ENCODE measurements at regions not wholly inside any gene's neighbourhood (a gene's known extent, or its start where the extent isn't known, plus 50 kb on each side); places are given as distances from the start of the nearest gene placed in this dataset.

- TF ChIP-seq, protein P1, sequence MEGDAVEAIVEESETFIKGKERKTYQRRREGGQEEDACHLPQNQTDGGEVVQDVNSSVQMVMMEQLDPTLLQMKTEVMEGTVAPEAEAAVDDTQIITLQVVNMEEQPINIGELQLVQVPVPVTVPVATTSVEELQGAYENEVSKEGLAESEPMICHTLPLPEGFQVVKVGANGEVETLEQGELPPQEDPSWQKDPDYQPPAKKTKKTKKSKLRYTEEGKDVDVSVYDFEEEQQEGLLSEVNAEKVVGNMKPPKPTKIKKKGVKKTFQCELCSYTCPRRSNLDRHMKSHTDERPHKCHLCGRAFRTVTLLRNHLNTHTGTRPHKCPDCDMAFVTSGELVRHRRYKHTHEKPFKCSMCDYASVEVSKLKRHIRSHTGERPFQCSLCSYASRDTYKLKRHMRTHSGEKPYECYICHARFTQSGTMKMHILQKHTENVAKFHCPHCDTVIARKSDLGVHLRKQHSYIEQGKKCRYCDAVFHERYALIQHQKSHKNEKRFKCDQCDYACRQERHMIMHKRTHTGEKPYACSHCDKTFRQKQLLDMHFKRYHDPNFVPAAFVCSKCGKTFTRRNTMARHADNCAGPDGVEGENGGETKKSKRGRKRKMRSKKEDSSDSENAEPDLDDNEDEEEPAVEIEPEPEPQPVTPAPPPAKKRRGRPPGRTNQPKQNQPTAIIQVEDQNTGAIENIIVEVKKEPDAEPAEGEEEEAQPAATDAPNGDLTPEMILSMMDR (IDR thresholded peaks at IDR 0.05; ENCODE audit: unreplicated experiment), result no peak
- Mint-ChIP-seq H3K36me3 (ENCODE audit: insufficient read depth) (no peaks in the 10 kb centered on the region), H3K4me3 (ENCODE audit: low read depth) (no peak overlapping the region), H3K27ac (no peak overlapping the region), H3K27me3 (peaks cover 43% of the 10 kb centered on the region), H3K9me3 (ENCODE audit: low read depth) (no peaks in the 10 kb centered on the region), H3K4me1 (ENCODE audit: low read depth) (peaks cover 3% of the 10 kb centered on the region)
- no peak for DNase-seq (ENCODE audit: low spot score, unreplicated experiment)
These were observed 70.8 kb upstream of the CLDN14 start for GRCh38 chr21:36550761-36551160.

DNA sequence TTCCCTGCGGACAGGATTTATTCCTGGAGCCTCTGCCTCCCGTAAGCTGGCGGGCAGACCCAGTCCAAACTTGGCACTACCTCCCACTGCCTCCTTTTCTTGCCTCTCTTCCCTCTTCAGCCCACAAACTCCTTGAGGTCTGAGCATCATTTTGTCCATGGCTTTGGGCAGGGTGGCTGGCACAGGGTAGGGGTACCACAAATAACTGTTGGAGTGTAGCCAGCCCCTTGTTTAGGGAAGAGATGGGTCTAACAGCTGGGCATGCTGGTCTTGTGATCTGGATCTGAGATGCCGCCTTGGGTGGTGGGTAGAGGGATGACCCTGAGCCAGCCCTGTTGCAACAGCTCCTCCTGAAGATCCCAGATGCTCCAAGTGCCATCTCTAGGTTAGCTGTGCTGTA lies 71.4 kb upstream of the CLDN14 start:
- Mint-ChIP-seq H3K27ac (no peak overlapping the region), H3K27me3 (peaks cover 39% of the 10 kb centered on the region), H3K36me3 (ENCODE audit: insufficient read depth) (no peaks in the 10 kb centered on the region), H3K4me1 (ENCODE audit: low read depth) (peaks cover 2% of the 10 kb centered on the region), H3K9me3 (ENCODE audit: low read depth) (no peaks in the 10 kb centered on the region), H3K4me3 (ENCODE audit: low read depth) (no peak overlapping the region)
- TF ChIP-seq, protein P1 (IDR thresholded peaks at IDR 0.05; ENCODE audit: unreplicated experiment), result no peak
- DNase-seq (ENCODE audit: low spot score, unreplicated experiment), result no peak

DNA sequence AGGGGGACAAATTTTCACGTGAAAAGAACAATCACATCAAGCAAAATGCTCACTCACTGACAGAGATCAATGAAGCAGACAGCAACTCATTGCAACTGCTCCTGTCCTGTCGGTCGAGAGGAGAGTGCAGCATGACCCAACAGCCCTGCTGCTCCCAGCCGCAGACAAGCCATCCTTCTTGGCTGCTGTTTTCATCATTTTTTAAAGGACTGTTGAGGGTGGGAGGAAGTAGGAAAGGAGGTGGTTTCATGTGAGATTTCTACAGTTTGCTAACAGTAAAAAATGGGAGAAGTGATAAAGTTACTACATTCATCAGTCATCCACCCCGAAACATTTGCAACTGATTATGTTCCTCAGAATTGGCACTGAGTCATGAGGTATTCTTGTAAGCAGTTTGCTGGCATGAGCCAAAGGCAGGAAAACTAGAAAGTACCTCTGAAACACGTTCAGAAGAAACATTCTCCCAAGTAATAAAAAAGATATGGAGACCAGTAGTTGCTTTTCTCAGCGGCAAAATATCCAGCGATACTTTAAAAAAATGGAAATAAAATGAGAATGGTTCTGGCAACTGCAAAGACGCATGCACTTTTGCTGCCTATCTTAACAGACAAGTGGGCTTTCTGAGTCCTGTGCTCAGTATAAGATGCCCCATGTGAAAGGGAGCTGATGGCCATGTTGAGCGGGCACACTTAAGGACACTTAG lies 72.0 kb upstream of the CLDN14 start:
- no peak overlapping the region for H3K27ac Mint-ChIP-seq
- no peak for DNase-seq (ENCODE audit: low spot score, unreplicated experiment)

GRCh38 chr21:36552434-36552785 lies 72.5 kb upstream of the CLDN14 start:
- TF ChIP-seq, protein P1 (IDR thresholded peaks at IDR 0.05; ENCODE audit: unreplicated experiment), result no peak
- Mint-ChIP-seq H3K36me3 (ENCODE audit: insufficient read depth) (no peaks in the 10 kb centered on the region), H3K9me3 (ENCODE audit: low read depth) (peaks cover under 1% of the 10 kb centered on the region), H3K27me3 (peaks cover 30% of the 10 kb centered on the region), H3K27ac (no peak overlapping the region), H3K4me3 (ENCODE audit: low read depth) (no peak overlapping the region), H3K4me1 (ENCODE audit: low read depth) (no peaks in the 10 kb centered on the region)
- DNase-seq (ENCODE audit: low spot score, unreplicated experiment), result no peak

More for the DNA sequence above, 72.0 kb upstream of the CLDN14 start:
- Mint-ChIP-seq H3K4me3 (ENCODE audit: low read depth) (no peak overlapping the region), H3K36me3 (ENCODE audit: insufficient read depth) (no peaks in the 10 kb centered on the region), H3K27me3 (peaks cover 35% of the 10 kb centered on the region), H3K9me3 (ENCODE audit: low read depth) (no peaks in the 10 kb centered on the region), H3K4me1 (ENCODE audit: low read depth) (no peaks in the 10 kb centered on the region)
- TF ChIP-seq, protein P1 (IDR thresholded peaks at IDR 0.05; ENCODE audit: unreplicated experiment), result no peak

- no peak for DNase-seq (ENCODE audit: low spot score, unreplicated experiment)
- Mint-ChIP-seq H3K27ac (no peak overlapping the region), H3K4me1 (ENCODE audit: low read depth) (no peaks in the 10 kb centered on the region), H3K4me3 (ENCODE audit: low read depth) (no peak overlapping the region), H3K9me3 (ENCODE audit: low read depth) (peaks cover 5% of the 10 kb centered on the region), H3K27me3 (peaks cover 26% of the 10 kb centered on the region), H3K36me3 (ENCODE audit: insufficient read depth) (no peaks in the 10 kb centered on the region)
- TF ChIP-seq, protein P1 (IDR thresholded peaks at IDR 0.05; ENCODE audit: unreplicated experiment), result no peak
These were observed 73.5 kb upstream of the CLDN14 start for GRCh38 chr21:36553406-36553805.

Data from progenitor cell of endocrine pancreas (in vitro differentiated cells).